ENCODE measurements at regions not wholly inside any gene's neighbourhood (a gene's known extent, or its start where the extent isn't known, plus 50 kb on each side); places are given as distances from the start of the nearest gene placed in this dataset.
"Not testable (repeated sequence)": the region's sequence is repeated elsewhere in the genome, so short reads cannot be mapped to it uniquely, and the experiment has no call there.

- no peak overlapping the region for H3K27ac Mint-ChIP-seq
- no peaks in the 10 kb centered on the region for H3K27me3 Mint-ChIP-seq
- no peaks in the 10 kb centered on the region for H3K4me1 Mint-ChIP-seq
- no peaks in the 10 kb centered on the region for H3K36me3 Mint-ChIP-seq (ENCODE audit: low read depth)
- H3K9me3 Mint-ChIP-seq = no peaks in the 10 kb centered on the region
- DNase-seq (no peak), ATAC-seq (no peak)
- no peak overlapping the region for H3K4me3 Mint-ChIP-seq
These were observed 109.6 kb downstream of the GPR37 start for GRCh38 chr7:124655990-124656389.

- Mint-ChIP-seq H3K36me3 (ENCODE audit: low read depth) (no peaks in the 10 kb centered on the region), H3K27me3 (no peaks in the 10 kb centered on the region), H3K27ac (no peak overlapping the region), H3K9me3 (peaks cover 5% of the 10 kb centered on the region), H3K4me1 (no peaks in the 10 kb centered on the region), H3K4me3 (no peak overlapping the region)
- DNase-seq (no peak), ATAC-seq (no peak)
These were observed 113.4 kb downstream of the GPR37 start for GRCh38 chr7:124652237-124652636.

- H3K9me3 Mint-ChIP-seq = peaks cover 5% of the 10 kb centered on the region
- H3K4me1 Mint-ChIP-seq = no peaks in the 10 kb centered on the region
- no peak for DNase-seq
- H3K4me3 Mint-ChIP-seq = no peak overlapping the region
- no peak for ATAC-seq
- H3K27me3 Mint-ChIP-seq = no peaks in the 10 kb centered on the region
- no peak overlapping the region for H3K27ac Mint-ChIP-seq
- H3K36me3 Mint-ChIP-seq (ENCODE audit: low read depth) = no peaks in the 10 kb centered on the region
These were observed 114.5 kb downstream of the GPR37 start for GRCh38 chr7:124651136-124651535.

- DNase-seq (no peak), ATAC-seq (no peak)
- Mint-ChIP-seq H3K9me3 (peaks cover 9% of the 10 kb centered on the region), H3K36me3 (ENCODE audit: low read depth) (no peaks in the 10 kb centered on the region), H3K4me3 (peak overlapping the region; percentile 0), H3K27me3 (no peaks in the 10 kb centered on the region), H3K4me1 (no peaks in the 10 kb centered on the region), H3K27ac (no peak overlapping the region)
These were observed 116.1 kb downstream of the GPR37 start for GRCh38 chr7:124649397-124650014.

- Mint-ChIP-seq H3K27me3 (no peaks in the 10 kb centered on the region), H3K36me3 (ENCODE audit: low read depth) (no peaks in the 10 kb centered on the region), H3K4me3 (no peak overlapping the region), H3K9me3 (peaks cover 9% of the 10 kb centered on the region), H3K4me1 (no peaks in the 10 kb centered on the region), H3K27ac (no peak overlapping the region)
- DNase-seq (no peak), ATAC-seq (no peak)
These were observed 117.8 kb downstream of the GPR37 start for GRCh38 chr7:124647630-124648306.

GRCh38 chr7:124645704-124646103 lies 119.9 kb downstream of the GPR37 start:
- DNase-seq = no peak
- Mint-ChIP-seq H3K36me3 (ENCODE audit: low read depth) (no peaks in the 10 kb centered on the region), H3K27ac (no peak overlapping the region), H3K4me1 (no peaks in the 10 kb centered on the region), H3K4me3 (no peak overlapping the region), H3K27me3 (no peaks in the 10 kb centered on the region), H3K9me3 (peaks cover 9% of the 10 kb centered on the region)
- no peak for ATAC-seq

GRCh38 chr7:124643311-124643811 lies 122.2 kb downstream of the GPR37 start:
- no peaks in the 10 kb centered on the region for H3K36me3 Mint-ChIP-seq (ENCODE audit: low read depth)
- H3K4me1 Mint-ChIP-seq = no peaks in the 10 kb centered on the region
- no peak overlapping the region for H3K4me3 Mint-ChIP-seq
- ATAC-seq (no peak), DNase-seq (no peak)
- no peaks in the 10 kb centered on the region for H3K27me3 Mint-ChIP-seq
- no peak overlapping the region for H3K27ac Mint-ChIP-seq
- peaks cover 4% of the 10 kb centered on the region for H3K9me3 Mint-ChIP-seq

- no peak for ATAC-seq
- no peaks in the 10 kb centered on the region for H3K4me1 Mint-ChIP-seq
- no peak for DNase-seq
- H3K27me3 Mint-ChIP-seq = no peaks in the 10 kb centered on the region
- no peak overlapping the region for H3K4me3 Mint-ChIP-seq
- no peak overlapping the region for H3K27ac Mint-ChIP-seq
- H3K9me3 Mint-ChIP-seq = peaks cover 7% of the 10 kb centered on the region
- no peaks in the 10 kb centered on the region for H3K36me3 Mint-ChIP-seq (ENCODE audit: low read depth)
These were observed 130.2 kb downstream of the GPR37 start for GRCh38 chr7:124635416-124635815.

GRCh38 chr7:124633740-124634139 lies 131.9 kb downstream of the GPR37 start:
- no peak overlapping the region for H3K27ac Mint-ChIP-seq
- H3K4me3 Mint-ChIP-seq = no peak overlapping the region
- no peaks in the 10 kb centered on the region for H3K36me3 Mint-ChIP-seq (ENCODE audit: low read depth)
- DNase-seq = no peak
- H3K9me3 Mint-ChIP-seq = peaks cover 7% of the 10 kb centered on the region
- H3K4me1 Mint-ChIP-seq = no peaks in the 10 kb centered on the region
- ATAC-seq = no peak
- no peaks in the 10 kb centered on the region for H3K27me3 Mint-ChIP-seq

- no peak for DNase-seq
- H3K27me3 Mint-ChIP-seq = no peaks in the 10 kb centered on the region
- H3K4me3 Mint-ChIP-seq = no peak overlapping the region
- no peak overlapping the region for H3K27ac Mint-ChIP-seq
- no peaks in the 10 kb centered on the region for H3K4me1 Mint-ChIP-seq
- no peaks in the 10 kb centered on the region for H3K36me3 Mint-ChIP-seq (ENCODE audit: low read depth)
- H3K9me3 Mint-ChIP-seq = peaks cover 7% of the 10 kb centered on the region
- no peak for ATAC-seq
These were observed 135.2 kb downstream of the GPR37 start for GRCh38 chr7:124630395-124630794.

GRCh38 chr7:124618871-124619270 lies 146.7 kb downstream of the GPR37 start:
- H3K4me3 Mint-ChIP-seq = no peak overlapping the region
- H3K27me3 Mint-ChIP-seq = no peaks in the 10 kb centered on the region
- no peak overlapping the region for H3K27ac Mint-ChIP-seq
- ATAC-seq (no peak), DNase-seq (no peak)
- H3K36me3 Mint-ChIP-seq (ENCODE audit: low read depth) = no peaks in the 10 kb centered on the region
- no peaks in the 10 kb centered on the region for H3K4me1 Mint-ChIP-seq
- H3K9me3 Mint-ChIP-seq = peaks cover 13% of the 10 kb centered on the region

GRCh38 chr7:124618051-124618450 lies 147.5 kb downstream of the GPR37 start:
- H3K4me1 Mint-ChIP-seq; ATAC-seq; H3K4me3 Mint-ChIP-seq; H3K36me3 Mint-ChIP-seq (ENCODE audit: low read depth); H3K27me3 Mint-ChIP-seq; H3K27ac Mint-ChIP-seq; DNase-seq: not testable (repeated sequence)
- H3K9me3 Mint-ChIP-seq = peaks cover 13% of the 10 kb centered on the region

GRCh38 chr7:124603066-124603465 lies 162.5 kb downstream of the GPR37 start:
- Mint-ChIP-seq H3K27me3 (no peaks in the 10 kb centered on the region), H3K4me1 (no peaks in the 10 kb centered on the region), H3K9me3 (peaks cover 4% of the 10 kb centered on the region), H3K4me3 (no peak overlapping the region), H3K36me3 (ENCODE audit: low read depth) (no peaks in the 10 kb centered on the region), H3K27ac (no peak overlapping the region)
- ATAC-seq (no peak), DNase-seq (no peak)

GRCh38 chr7:124597509-124597908 lies 168.1 kb downstream of the GPR37 start:
- no peak for DNase-seq
- no peak overlapping the region for H3K4me3 Mint-ChIP-seq
- H3K36me3 Mint-ChIP-seq (ENCODE audit: low read depth) = no peaks in the 10 kb centered on the region
- H3K4me1 Mint-ChIP-seq = no peaks in the 10 kb centered on the region
- peaks cover 4% of the 10 kb centered on the region for H3K9me3 Mint-ChIP-seq
- no peaks in the 10 kb centered on the region for H3K27me3 Mint-ChIP-seq
- no peak overlapping the region for H3K27ac Mint-ChIP-seq
- no peak for ATAC-seq

GRCh38 chr7:124596881-124597280 lies 168.7 kb downstream of the GPR37 start:
- no peaks in the 10 kb centered on the region for H3K27me3 Mint-ChIP-seq
- DNase-seq = no peak
- H3K27ac Mint-ChIP-seq = no peak overlapping the region
- no peaks in the 10 kb centered on the region for H3K36me3 Mint-ChIP-seq (ENCODE audit: low read depth)
- ATAC-seq = no peak
- H3K4me1 Mint-ChIP-seq = no peaks in the 10 kb centered on the region
- no peak overlapping the region for H3K4me3 Mint-ChIP-seq
- peaks cover 4% of the 10 kb centered on the region for H3K9me3 Mint-ChIP-seq
